HG03025 (cell line): ENCODE measurements at regions not wholly inside any gene's neighbourhood (a gene's known extent, or its start where the extent isn't known, plus 50 kb on each side); places are given as distances from the start of the nearest gene placed in this dataset.
"Not testable (repeated sequence)": the region's sequence is repeated elsewhere in the genome, so short reads cannot be mapped to it uniquely, and the experiment has no call there.

ENCODE experiments used
- ATAC-seq: cut with Tn5 transposase; IDR thresholded peaks from one replicate; pipeline ENCODE4 v1.9.1; 2021; ENCODE audit warnings: mild to moderate bottlenecking, moderate library complexity; ENCODE audit not compliant: unreplicated experiment, low FRiP score

DNA sequence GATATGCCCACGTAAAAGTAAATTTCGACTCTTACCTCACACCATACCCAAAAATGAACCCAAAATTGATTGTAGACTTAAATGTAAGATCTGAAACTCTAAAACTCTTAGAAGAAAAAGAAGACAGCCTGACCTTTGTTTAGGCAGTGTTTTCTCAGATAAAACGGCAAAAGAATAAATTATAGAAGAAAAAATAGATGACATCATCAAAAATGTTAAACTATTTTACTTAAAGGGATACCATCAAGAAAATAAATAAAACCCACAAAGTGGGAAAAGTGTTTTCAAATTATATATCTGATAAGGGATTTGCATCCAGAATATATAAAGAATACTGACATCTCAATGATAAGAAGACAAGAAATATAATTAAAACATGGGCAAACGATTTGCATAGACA is 862.7 kb downstream of the DTWD2 start:
- ATAC-seq, result no peak

GRCh38 chr5:118121258-118121657 is 867.1 kb downstream of the DTWD2 start:
- ATAC-seq, result no peak

- ATAC-seq, result no peak
Measured at GRCh38 chr5:118115791-118116190, 872.6 kb downstream of the DTWD2 start.

DNA sequence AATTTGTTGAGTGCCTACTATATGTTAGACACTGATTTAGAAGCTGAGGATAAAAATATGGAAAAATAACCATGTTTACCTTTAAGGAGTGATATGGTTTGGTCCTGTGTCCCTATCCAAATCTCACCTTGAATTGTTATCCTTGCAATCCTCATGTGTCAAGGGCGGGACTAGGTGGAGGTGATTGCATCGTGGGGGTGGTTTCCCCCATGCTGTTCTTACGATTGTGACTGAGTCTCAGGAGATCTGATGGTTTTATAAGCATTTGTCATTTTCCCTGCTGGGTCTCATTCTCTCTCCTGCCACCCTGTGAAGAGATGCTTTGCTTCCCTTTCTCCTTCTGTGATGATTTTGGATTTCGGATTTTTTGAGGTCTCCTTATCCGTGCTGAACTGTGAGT is 876.4 kb downstream of the DTWD2 start:
- ATAC-seq, result no peak

GRCh38 chr5:118107246-118107645 is 881.1 kb downstream of the DTWD2 start:
- not testable (repeated sequence) for ATAC-seq

DNA sequence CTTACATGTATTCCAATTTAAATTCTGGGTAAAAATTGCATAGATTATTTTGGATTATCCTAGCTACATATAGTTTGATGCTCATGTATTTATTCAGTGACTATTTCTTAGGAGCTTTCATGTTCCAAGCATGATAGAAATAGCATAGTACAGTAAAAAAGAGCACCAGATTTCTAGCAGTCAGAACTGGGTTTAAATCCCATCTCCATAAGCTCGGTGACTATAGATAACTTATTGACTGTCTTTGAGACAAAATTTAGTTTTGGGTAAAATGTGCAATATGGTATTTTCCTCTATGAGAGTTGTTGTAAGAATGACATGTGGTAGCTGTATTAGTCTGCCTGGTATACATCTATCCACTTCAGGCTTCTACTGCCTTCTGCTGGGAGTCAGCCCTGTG is 889.6 kb downstream of the DTWD2 start:
- no peak for ATAC-seq

GRCh38 chr5:118095115-118095514 is 893.2 kb downstream of the DTWD2 start:
- ATAC-seq, result no peak

- no peak for ATAC-seq
Measured at GRCh38 chr5:118088448-118088847, 899.9 kb downstream of the DTWD2 start.

DNA sequence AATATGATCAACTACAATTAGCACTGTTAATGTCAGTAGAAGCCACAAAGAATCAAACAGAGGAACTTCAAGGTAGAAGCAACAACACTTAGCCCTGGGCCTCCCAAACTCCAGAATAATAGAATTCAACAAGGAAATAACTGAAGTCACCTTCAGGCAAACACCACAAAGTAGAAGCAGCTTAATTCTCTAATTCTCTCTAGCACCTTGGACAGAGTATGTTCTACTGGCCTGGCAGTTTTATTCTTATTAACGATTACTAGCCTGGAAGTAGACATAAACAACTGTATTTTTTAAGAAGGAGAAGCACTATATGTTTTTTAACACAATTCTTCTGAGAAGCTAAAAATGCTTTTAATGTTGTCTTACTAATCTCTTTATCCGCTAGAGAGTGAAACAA is 911.9 kb downstream of the DTWD2 start:
- ATAC-seq, result no peak

- ATAC-seq, result no peak
Measured at GRCh38 chr5:118070041-118070440, 918.3 kb downstream of the DTWD2 start.

- no peak for ATAC-seq
Measured at GRCh38 chr5:118069452-118069851, 918.9 kb downstream of the DTWD2 start.

DNA sequence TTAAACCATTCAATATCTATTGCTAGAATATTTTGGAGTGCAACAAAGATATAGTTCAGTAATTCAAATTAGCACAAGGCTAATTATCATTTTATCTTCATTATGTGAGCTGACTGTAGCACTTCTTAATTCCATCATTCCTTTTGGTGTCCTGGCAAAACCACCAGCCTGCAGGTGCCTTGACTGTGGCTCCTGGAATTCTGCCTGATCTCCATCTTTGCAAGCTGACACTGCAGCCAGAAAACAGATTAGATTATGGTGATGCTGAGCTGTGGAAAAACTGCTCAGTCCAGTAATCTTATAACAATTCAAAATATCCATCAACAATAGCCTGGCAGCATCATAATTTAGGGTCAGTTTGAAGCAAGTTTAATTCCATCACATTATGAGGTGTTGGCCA is 919.5 kb downstream of the DTWD2 start:
- ATAC-seq, result no peak

- not testable (repeated sequence) for ATAC-seq
Measured at GRCh38 chr5:118063836-118064235, 924.5 kb downstream of the DTWD2 start.

DNA sequence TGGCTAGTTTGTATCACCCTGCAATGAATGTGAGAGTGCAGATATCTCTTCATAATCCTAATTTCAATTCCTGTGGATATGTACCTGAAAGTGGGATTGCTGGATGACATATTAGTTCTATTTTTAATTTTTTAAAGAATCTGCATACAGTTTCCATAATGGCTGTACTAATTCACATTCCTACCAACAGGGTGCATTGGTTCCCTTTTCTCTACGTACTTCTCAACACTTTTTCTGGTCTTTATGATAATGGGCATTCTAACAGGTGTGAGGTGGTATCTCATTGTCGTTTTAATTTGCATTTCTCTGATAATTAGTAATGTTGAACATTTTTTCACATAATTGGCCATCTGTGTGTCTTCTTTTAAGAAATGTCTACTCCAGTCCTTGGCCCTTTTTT is 927.5 kb downstream of the DTWD2 start:
- ATAC-seq, result no peak

DNA sequence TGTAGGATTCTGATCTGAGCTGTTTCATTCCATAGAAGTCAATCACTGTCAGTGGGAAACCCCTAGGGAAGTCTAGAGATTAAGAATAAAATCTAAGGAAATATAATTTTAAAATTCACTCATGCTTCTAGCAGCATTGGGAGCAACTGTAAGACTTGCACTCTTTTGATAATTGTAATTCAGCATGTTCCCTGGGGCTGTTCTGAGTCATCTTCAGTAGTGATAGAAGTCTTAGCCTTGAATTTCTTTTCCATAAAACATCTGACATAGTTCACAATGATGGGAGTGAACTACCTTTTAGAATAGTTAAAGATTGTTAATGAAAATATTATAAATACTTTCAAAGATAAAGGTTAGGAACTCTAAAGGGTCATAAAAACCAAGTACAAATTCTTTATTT is 935.8 kb downstream of the DTWD2 start:
- no peak for ATAC-seq

- no peak for ATAC-seq
Measured at GRCh38 chr5:118044169-118044568, 944.2 kb downstream of the DTWD2 start.

DNA sequence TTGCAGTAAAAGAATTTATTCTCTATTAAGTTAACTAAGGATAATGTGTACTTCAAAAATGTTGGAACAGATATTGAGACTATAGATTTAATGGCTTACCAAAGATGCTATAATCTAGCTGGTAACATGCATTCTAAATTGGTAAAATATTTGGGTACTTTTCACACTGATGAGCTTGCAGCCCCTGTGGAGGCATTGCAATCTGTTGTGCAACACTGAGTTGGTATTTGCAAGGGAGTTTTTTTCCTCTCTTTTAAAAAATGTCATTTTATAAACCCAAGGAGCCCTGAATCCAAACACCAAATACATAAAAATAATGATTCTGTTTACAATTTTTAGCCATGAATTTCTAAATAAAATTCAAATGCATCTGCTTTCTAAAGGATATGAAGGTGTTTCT is 944.8 kb downstream of the DTWD2 start:
- no peak for ATAC-seq

DNA sequence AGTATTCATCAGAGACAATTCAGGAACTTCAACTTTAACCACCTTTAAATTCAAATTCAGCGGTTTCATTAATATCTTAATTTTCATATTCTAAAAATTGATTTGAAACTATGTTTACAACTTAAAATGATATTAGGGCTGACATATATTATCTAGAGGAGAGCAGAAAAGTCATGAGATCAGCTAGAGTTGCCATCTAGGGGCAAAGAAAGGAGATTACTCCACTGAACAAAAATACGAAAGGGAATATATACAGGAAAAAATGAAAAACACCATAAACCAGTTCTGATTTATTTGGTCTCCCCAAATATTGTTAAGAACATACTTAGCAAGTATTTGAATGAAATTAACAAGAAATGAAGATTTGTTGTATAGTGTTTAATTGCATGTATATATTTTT is 946.3 kb downstream of the DTWD2 start:
- ATAC-seq, result no peak

DNA sequence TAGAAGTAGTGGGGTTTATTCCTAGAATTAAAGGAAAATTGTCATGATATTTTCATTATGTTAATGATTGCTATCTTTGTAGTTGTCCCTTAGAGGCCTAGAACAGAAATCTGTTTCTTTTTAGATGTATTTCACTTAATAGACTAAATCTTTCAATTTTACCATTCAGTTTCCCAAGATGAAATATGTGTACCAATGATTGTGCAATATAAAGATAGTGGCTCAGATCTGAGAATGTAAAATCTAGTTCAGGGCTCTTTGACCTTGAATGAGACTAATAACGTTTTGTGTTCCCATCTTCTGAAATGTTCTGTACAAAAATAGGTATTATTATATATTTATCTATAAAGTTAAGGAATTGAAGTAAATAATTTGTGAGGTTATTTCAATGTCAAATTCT is 947.9 kb downstream of the DTWD2 start:
- ATAC-seq, result no peak

DNA sequence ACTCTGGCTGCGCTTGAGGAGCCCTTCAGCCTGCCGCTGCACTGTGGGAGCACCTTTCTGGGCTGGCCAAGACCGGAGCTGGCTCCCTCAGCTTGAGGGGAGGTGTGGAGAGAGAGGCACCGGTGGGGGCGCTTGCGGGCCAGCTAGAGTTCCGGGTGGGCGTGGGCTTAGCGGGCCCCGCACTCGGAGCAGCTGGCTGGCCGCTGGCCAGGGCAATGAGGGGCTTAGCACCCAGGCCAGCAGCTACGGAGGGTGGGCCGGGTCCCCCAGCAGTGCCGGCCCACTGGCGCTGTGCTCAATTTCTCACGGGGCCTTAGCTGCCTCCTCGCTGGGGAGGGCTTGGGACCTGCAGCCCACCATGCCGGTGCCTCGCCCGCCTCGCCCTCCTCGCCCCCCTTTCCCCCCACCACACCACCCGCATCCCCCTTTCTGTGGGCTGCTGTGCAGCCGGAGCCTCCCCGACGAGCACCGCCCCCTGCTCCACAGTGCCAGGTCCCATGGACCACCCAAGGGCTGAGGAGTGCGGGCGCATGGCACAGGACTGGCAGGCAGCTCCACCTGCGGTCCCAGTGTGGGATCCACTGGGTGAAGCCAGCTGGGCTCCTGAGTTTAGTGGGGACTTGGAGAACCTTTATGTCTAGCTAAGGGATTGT is 954.5 kb downstream of the DTWD2 start:
- no peak for ATAC-seq

GRCh38 chr5:118029807-118030206 is 958.5 kb downstream of the DTWD2 start:
- no peak for ATAC-seq

GRCh38 chr5:118022062-118022461 is 966.3 kb downstream of the DTWD2 start:
- ATAC-seq, result no peak

DNA sequence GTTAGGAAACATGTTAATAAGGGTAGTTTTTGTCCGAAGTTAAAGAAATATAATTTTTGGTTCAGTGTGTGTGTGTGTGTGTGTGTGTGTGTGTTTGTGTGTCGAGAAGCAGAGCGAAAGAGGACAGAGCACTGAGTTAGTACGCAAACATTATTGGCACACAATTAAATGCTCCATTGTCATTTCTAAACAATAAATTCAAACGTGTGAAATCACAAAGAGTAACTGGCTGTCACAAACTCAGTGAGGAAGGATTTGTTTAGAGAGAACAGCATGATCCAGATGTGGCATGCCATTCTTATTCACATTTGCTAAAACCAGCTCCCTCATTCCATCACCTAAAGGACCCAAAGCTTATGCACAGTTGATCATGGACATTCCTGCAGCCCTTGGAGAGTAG is 970.8 kb downstream of the DTWD2 start:
- ATAC-seq, result no peak
